GM19463 (cell line): ENCODE measurements at regions not wholly inside any gene's neighbourhood (a gene's known extent, or its start where the extent isn't known, plus 50 kb on each side); places are given as distances from the start of the nearest gene placed in this dataset.

Experiments
- ATAC-seq: cut with Tn5 transposase; IDR thresholded peaks from one replicate; pipeline ENCODE4 v1.9.1; 2021; ENCODE audit warnings: mild to moderate bottlenecking, moderate library complexity; ENCODE audit not compliant: unreplicated experiment

GRCh38 chr6:9627916-9628315, 787.0 kb downstream of the TFAP2A start:
- ATAC-seq, result no peak

GRCh38 chr6:9623985-9624384, 790.9 kb downstream of the TFAP2A start:
- no peak for ATAC-seq

- no peak for ATAC-seq
Observed at GRCh38 chr6:9623228-9623832, 791.5 kb downstream of the TFAP2A start.

- no peak for ATAC-seq
Observed at GRCh38 chr6:9621276-9621675, 793.6 kb downstream of the TFAP2A start.

DNA sequence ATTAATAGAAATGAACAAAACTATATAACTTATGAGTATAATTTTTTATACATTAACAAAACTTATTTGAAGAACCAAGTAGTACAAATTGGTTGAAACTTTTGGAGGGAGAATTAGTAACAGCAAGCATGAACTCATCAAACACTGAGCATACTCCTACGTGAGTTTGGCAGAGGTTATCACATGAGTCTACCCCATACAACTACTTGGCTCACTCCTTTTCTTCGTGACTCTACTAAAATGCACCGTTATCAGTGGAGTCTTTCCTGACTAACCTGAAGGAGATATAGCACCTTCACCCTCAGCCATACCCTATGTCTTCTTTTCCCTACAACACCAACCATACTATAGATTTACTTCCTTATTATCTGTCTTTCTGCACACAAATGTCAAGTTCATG, 794.2 kb downstream of the TFAP2A start:
- ATAC-seq, result no peak

DNA sequence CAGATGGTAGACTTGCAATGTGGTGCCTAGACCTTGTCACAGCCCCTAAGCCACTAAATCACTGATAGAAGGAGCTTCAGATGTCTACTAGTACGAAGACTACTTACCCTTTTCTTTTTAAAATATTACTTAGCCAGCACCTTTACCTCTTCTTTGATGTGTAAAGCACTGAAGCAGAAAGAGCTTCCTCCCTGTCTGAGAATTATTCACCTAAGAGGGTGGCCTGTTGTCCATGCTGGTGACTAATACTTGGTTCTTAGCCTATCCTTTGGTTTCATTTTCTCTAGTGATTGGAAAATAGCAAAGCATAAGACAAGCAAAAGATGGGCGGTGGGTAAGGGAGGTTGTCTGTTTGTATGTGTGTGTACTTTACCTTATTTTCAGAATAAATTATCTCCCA, 794.6 kb downstream of the TFAP2A start:
- ATAC-seq, result no peak

GRCh38 chr6:9614778-9615177, 800.1 kb downstream of the TFAP2A start:
- ATAC-seq, result no peak

GRCh38 chr6:9612489-9612888, 802.4 kb downstream of the TFAP2A start:
- ATAC-seq, result no peak

DNA sequence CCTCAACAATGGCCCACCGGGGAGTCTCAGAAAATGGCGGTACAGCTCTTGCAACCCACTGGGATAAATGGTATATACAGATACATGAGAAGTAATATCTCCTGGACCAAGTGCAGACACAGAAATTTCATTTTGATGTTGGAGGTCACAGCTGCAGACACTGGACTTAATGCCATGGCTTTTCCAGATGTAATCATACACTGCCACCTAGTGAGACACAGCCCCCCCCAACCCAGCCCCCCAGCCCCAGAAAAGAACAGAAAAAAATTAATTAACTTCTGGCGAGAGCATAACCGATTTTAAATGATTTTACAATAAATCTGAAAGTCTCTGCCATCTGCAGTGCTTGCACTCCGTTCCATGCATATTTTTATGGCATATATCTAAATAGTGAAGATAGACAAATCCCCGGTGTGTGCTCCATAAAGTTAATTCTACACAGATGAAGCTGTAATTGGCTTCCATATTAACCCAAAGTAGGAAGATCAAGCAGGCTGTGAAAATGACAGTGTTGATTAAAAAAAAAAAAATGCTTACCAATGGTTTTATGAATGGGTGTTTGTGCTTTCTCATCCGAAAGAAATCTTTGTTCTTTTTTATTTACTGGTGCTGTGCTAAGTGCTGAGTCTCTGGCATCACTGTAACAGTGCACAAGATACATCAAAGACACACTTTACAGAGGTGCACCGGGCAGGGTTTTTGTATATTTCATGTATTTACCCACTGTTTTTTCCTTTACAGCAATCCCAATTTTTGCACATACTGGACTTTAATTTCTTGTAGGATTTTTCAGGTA, 804.1 kb downstream of the TFAP2A start:
- no peak for ATAC-seq

- ATAC-seq, result no peak
Observed at GRCh38 chr6:9606435-9607134, 808.3 kb downstream of the TFAP2A start.

- no peak for ATAC-seq
Observed at GRCh38 chr6:9594746-9595145, 820.1 kb downstream of the TFAP2A start.

DNA sequence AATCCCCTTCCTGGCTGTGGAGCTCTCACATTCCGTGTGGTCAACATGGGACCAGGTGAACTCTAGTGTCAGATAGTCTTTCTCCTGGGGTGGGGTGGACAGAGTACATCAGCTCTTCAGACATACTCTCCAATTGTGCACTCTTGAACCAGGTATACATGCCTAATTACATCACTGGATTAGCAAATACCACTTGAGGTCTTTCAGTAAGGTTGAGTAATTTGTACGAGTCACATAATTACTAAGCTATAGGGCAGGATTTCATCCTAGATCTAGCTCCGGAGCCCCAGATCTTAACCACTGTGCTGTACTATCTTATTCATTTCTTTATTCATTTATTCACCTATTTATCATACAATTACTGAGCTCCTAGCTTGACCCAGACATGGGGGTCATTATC, 821.3 kb downstream of the TFAP2A start:
- no peak for ATAC-seq

DNA sequence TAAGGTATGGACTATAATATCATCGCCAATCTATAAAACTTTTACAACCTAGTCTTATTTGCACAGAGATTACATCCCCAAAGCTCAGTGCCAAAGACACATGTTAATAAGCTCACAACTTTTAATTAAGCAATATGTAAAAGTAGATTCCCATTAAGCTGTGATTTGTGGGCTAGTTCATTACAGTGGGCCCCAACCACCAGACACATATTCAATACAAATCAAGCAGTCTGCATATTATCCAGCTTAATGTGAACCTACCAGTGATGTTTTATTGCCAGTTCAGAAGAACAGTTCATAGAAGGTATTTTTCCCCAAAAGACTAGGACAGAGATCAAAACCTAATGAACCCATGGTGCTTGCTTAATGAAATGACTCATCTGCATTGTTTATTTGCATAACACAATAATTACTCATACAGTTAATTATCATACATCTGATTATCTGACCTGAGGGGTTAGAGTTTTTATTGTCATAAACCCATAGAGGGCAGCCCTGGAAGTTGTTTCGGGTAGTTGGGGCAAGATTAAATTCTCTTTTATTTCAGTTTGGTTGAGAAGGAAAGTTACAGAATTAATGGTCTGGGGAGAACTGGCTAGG, 831.0 kb downstream of the TFAP2A start:
- ATAC-seq, result no peak

DNA sequence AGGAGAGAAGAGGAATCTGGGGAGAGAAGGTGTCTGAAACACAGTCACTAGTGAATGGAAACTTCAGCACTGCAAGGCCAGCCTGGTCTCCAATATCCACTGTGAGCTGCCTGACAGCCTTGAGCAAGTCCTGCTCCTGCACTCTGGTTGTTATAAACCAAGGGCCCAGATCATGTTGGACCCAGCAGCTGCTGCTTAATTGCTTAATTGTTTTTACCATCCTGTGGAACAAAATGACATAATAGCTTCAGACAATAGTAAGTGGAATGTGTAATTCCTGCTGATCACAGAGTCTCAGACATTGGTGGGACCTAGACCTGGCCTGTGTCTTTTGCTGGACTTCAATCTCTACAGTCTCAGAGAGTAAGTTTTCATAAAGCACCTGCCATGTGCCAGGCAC, 833.7 kb downstream of the TFAP2A start:
- no peak for ATAC-seq

GRCh38 chr6:9576521-9576920, 838.4 kb downstream of the TFAP2A start:
- no peak for ATAC-seq

DNA sequence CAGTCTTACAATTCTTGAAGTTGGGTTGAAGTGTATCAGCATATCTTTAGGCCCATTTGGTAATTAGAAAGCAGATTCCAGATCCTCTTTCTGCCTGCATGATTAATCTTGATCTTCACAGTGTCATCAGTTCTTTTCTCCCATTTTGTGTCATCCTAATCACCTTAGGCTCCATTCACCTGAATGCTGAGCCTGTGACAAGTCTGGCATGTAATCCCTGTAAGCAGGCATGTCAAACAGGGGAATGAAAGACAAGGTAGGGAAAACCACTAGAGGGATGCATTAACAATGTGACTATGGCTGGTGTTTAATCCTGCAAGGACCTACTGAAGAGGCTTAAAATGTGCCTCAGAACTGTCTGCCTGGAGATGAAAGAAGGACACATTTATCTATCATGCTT, 848.8 kb downstream of the TFAP2A start:
- ATAC-seq, result no peak

DNA sequence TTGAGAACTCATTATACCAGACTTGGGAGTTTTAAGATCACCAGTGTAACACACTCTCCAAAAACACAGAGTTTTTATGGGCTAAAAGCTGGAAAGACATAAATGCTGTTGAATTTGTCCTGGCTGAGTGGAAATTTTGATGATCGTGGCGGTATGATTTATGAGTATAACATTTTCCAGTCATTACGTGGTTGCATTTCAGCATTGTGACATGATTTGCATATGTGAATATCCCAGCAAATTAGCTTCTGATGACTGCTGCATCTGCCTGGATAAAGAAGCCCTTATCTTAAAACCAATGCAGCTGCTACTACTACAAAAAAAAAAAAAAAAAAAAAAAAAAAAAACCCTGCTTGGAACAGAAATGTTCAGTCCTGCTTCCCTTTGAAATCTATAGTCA, 850.9 kb downstream of the TFAP2A start:
- no peak for ATAC-seq

DNA sequence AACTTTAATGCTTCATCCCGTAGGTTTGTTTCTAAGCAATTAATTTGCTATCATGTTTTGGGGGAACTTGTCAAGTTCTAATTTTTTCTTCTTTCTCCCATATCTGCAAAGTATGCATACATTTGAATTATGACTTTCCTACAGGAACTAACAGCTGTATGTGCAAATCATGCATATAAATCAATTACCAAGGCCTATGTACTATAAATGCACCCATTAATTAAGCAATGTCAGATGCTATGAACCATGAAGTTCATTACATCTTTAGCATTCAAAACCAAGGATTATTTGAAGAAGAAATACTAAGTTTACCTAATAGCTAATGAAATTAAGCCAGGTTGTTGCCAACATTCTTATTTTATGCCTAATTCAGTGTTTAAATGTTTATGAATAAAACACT, 851.3 kb downstream of the TFAP2A start:
- ATAC-seq, result no peak

GRCh38 chr6:9554806-9555205, 860.1 kb downstream of the TFAP2A start:
- ATAC-seq, result no peak

DNA sequence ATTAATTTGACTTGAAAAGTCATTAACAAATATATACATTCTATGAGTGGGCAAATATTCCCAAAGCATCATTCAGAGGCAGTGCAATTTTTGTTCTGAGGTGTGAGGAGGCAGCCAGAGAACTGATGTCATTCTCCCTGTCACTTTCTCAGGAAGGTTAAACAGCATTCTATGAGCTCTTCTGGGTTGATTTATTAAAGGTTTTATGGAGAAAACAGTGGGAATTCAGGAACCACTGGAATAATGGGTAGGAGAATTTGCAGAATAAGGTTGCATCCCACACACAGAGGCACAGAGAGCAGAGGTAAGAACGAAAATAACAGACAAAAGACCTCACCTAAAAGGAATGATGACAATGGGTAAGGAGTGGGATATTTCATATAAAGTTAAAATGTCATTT, 860.6 kb downstream of the TFAP2A start:
- ATAC-seq, result no peak

GRCh38 chr6:9553002-9553401, 861.9 kb downstream of the TFAP2A start:
- ATAC-seq, result no peak

DNA sequence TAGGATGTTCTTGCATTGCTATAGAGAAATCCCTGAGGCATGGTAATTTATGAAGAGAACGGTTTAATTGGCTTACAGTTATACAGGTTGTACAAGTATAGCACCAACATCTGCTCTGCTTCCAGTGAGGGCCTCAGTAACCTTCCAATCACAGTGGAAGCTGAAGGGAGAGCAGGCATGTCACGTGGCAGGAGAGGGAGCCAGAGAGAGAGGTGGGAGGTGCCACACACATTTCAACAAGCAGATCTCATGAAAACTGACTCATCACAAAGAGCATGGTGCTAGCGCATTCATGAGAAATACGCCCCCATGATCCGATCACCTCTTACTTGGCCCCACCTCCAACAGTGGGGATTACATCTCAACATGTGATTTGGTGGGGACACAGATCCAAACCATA, 871.2 kb downstream of the TFAP2A start:
- no peak for ATAC-seq
